Upper lobe of right lung (tissue), 1 donor: ENCODE measurements at regions not wholly inside any gene's neighbourhood (a gene's known extent, or its start where the extent isn't known, plus 50 kb on each side); places are given as distances from the start of the nearest gene placed in this dataset.
"Not testable (repeated sequence)": the region's sequence is repeated elsewhere in the genome, so short reads cannot be mapped to it uniquely, and the experiment has no call there.

Source experiments
- ATAC-seq: fragments of 200-7000 bp; cut with Tn5 transposase; one replicate; pipeline ENCODE4 v1.9.1; 2020; ENCODE audit warnings: mild to moderate bottlenecking, moderate library complexity
- DNase-seq: peaks from one replicate; pipeline ENCODE4 v3.0.0-alpha.2; 2020
- H3K27ac ChIP-seq: fragments of 200-600 bp; one replicate; pipeline ENCODE4 v1.8.0; 2022
- H3K27me3 ChIP-seq: fragments of 200-600 bp; one replicate; pipeline ENCODE4 v1.8.0; 2022; ENCODE audit warnings: mild to moderate bottlenecking
- H3K36me3 ChIP-seq: fragments of 200-600 bp; one replicate; pipeline ENCODE4 v1.8.0; 2022
- H3K4me1 ChIP-seq: fragments of 200-600 bp; one replicate; pipeline ENCODE4 v1.8.0; 2022
- H3K4me3 ChIP-seq: fragments of 200-600 bp; one replicate; pipeline ENCODE4 v1.8.0; 2022; ENCODE audit warnings: mild to moderate bottlenecking
- H3K9me3 ChIP-seq: fragments of 200-600 bp; one replicate; pipeline ENCODE4 v1.8.0; 2022
- CTCF ChIP-seq: fragments of 200-600 bp; IDR thresholded peaks from one replicate; pipeline ENCODE4 v1.8.0; 2022; ENCODE audit warnings: antibody characterized with exemption
- intact Hi-C: fragments of 100-400 bp; cut with DNase I; formaldehyde crosslinking; loops from one replicate; pipeline ENCODE4 v1.11.0; 2022
- donor health status: DM: no; HTN: yes; CAD: no; lungs with severe emphysema.

- TF ChIP-seq CTCF = no peak
- Histone ChIP-seq H3K9me3 (no peaks in the 10 kb centered on the region), H3K27me3 (no peaks in the 10 kb centered on the region), H3K4me1 (no peaks in the 10 kb centered on the region), H3K4me3 (no peak overlapping the region), H3K27ac (no peak overlapping the region), H3K36me3 (no peaks in the 10 kb centered on the region)
- ATAC-seq (no peak), DNase-seq (no peak)
- intact Hi-C loops = no loop called here
Observed at GRCh38 chr1:187570166-187570565, 741.4 kb downstream of the PLA2G4A start.

- H3K4me3 ChIP-seq = no peak overlapping the region
- no peak for DNase-seq
- no peak for ATAC-seq
- TF ChIP-seq CTCF = no peak
- H3K27me3 ChIP-seq = no peaks in the 10 kb centered on the region
- no peaks in the 10 kb centered on the region for H3K36me3 ChIP-seq
- no peak overlapping the region for H3K27ac ChIP-seq
- no peaks in the 10 kb centered on the region for H3K4me1 ChIP-seq
- intact Hi-C loops = no loop called here
- no peaks in the 10 kb centered on the region for H3K9me3 ChIP-seq
Observed at GRCh38 chr1:187577610-187578009, 748.9 kb downstream of the PLA2G4A start.

- Histone ChIP-seq H3K27me3 (no peaks in the 10 kb centered on the region), H3K4me1 (no peaks in the 10 kb centered on the region), H3K9me3 (no peaks in the 10 kb centered on the region), H3K27ac (no peak overlapping the region), H3K4me3 (no peak overlapping the region), H3K36me3 (no peaks in the 10 kb centered on the region)
- no peak for ATAC-seq
- TF ChIP-seq CTCF = no peak
- intact Hi-C loops = no loop called here
- no peak for DNase-seq
Observed at GRCh38 chr1:187588917-187589316, 760.2 kb downstream of the PLA2G4A start.

GRCh38 chr1:187605736-187606135 is 777.0 kb downstream of the PLA2G4A start:
- TF ChIP-seq CTCF = no peak
- intact Hi-C loops = no loop called here
- H3K4me3 ChIP-seq = no peak overlapping the region
- DNase-seq (no peak), ATAC-seq (no peak)
- H3K9me3 ChIP-seq = no peaks in the 10 kb centered on the region
- no peak overlapping the region for H3K27ac ChIP-seq
- no peaks in the 10 kb centered on the region for H3K4me1 ChIP-seq
- no peaks in the 10 kb centered on the region for H3K36me3 ChIP-seq
- no peaks in the 10 kb centered on the region for H3K27me3 ChIP-seq

GRCh38 chr1:187615853-187616735 is 787.3 kb downstream of the PLA2G4A start:
- H3K4me1 ChIP-seq, H3K27me3 ChIP-seq, H3K9me3 ChIP-seq, DNase-seq, H3K27ac ChIP-seq, H3K4me3 ChIP-seq, ATAC-seq, H3K36me3 ChIP-seq, intact Hi-C loops: not testable (repeated sequence)

- H3K27ac ChIP-seq, H3K4me3 ChIP-seq, ATAC-seq, intact Hi-C loops, DNase-seq, H3K4me1 ChIP-seq, H3K9me3 ChIP-seq, H3K27me3 ChIP-seq, H3K36me3 ChIP-seq: not testable (repeated sequence)
Observed at GRCh38 chr1:187616830-187617229, 788.1 kb downstream of the PLA2G4A start.
